GM12878 (cell line): ENCODE measurements at regions not wholly inside any gene's neighbourhood (a gene's known extent, or its start where the extent isn't known, plus 50 kb on each side); places are given as distances from the start of the nearest gene placed in this dataset.

Experiments
- ATF2 ChIP-seq: IDR thresholded peaks from 2 replicates; pipeline ENCODE4 v1.6.1; 2012; ENCODE audit warnings: low read length, inconsistent platforms
- BACH1 ChIP-seq: fragments of 450-650 bp; IDR thresholded peaks from 2 replicates; pipeline ENCODE4 v1.6.1; 2017; ENCODE audit warnings: mild to moderate bottlenecking, borderline replicate concordance
- CTCF ChIP-seq, 3 experiments: IDR thresholded peaks in 2 of 3; conservative IDR thresholded peaks in 1 of 3; 2 replicates each; pipeline ENCODE4 v1.5.1; 2011; ENCODE audit warnings: low read depth in 3 of 3, low read length in 3 of 3, mild to moderate bottlenecking in 3 of 3, control low read depth in 2 of 3, moderate library complexity in 2 of 3, inconsistent platforms in 1 of 3, mixed read lengths in 1 of 3; ENCODE audit not compliant: control insufficient read depth in 2 of 3, insufficient read depth in 1 of 3; ENCODE audit errors: extremely low read depth in 1 of 3
- EZH2 ChIP-seq: IDR thresholded peaks from 2 replicates; pipeline ENCODE4 v1.6.1; 2012; ENCODE audit warnings: low read depth, mild to moderate bottlenecking, control low read depth, inconsistent platforms, low read length, borderline replicate concordance; ENCODE audit not compliant: control insufficient read depth
- JUND ChIP-seq: IDR thresholded peaks from 2 replicates; pipeline ENCODE4 v1.6.1; 2012; ENCODE audit warnings: low read depth, mild to moderate bottlenecking, low read length, improper control_type of control experiment, moderate library complexity
- MAX ChIP-seq: IDR thresholded peaks from 2 replicates; pipeline ENCODE4 v1.6.1; 2012; ENCODE audit warnings: low read depth, low read length, improper control_type of control experiment
- MXI1 ChIP-seq: fragments of 150-350 bp; IDR thresholded peaks from 2 replicates; pipeline ENCODE4 v1.6.1; 2011; ENCODE audit warnings: low read depth, mild to moderate bottlenecking, inconsistent platforms, low read length, improper control_type of control experiment
- POLR2A ChIP-seq: IDR thresholded peaks from 2 replicates; pipeline ENCODE4 v1.6.1; 2011; ENCODE audit warnings: low read depth, mild to moderate bottlenecking, low read length
- REST ChIP-seq: IDR thresholded peaks from 2 replicates; pipeline ENCODE4 v1.6.1; 2012; ENCODE audit warnings: mild to moderate bottlenecking, low read depth, low read length
- RFX5 ChIP-seq: IDR thresholded peaks from 2 replicates; pipeline ENCODE4 v1.6.1; 2011; ENCODE audit warnings: low read depth, low read length, improper control_type of control experiment
- SUPT20H ChIP-seq: IDR thresholded peaks from 2 replicates; pipeline ENCODE4 v1.6.1; 2011; ENCODE audit warnings: low read depth, mild to moderate bottlenecking, low read length, moderate library complexity, borderline replicate concordance; ENCODE audit not compliant: control insufficient read depth
- TCF7 ChIP-seq: IDR thresholded peaks from 2 replicates; pipeline ENCODE4 v1.6.1; 2014; ENCODE audit warnings: antibody characterized with exemption, borderline replicate concordance
- ZBTB11 ChIP-seq: fragments of 450-650 bp; formaldehyde crosslinking; IDR thresholded peaks from 2 replicates; pipeline ENCODE4 v1.5.0; 2022; ENCODE audit warnings: mild to moderate bottlenecking, missing genetic modification characterization
- ZNF384 ChIP-seq: IDR thresholded peaks from 2 replicates; pipeline ENCODE4 v1.6.1; 2012; ENCODE audit warnings: low read depth, mild to moderate bottlenecking, low read length, improper control_type of control experiment, borderline replicate concordance

- TF ChIP-seq POLR2A (no peak), RFX5 (no peak), CTCF (IDR thresholded peaks at IDR 0.05 in 2 of 3, conservative IDR thresholded peaks at IDR 0.05 in 1 of 3; ENCODE audit: control insufficient read depth in 2 of 3, extremely low read depth in 1 of 3, insufficient read depth in 1 of 3, low read depth in 3 of 3, low read length in 3 of 3) (no peak), ATF2 (no peak), REST (no peak), SUPT20H (no peak), ZNF384 (no peak), JUND (no peak), BACH1 (no peak), TCF7 (no peak), MAX (no peak), ZBTB11 (no peak), EZH2 (no peak), MXI1 (no peak)
These were observed 199.2 kb downstream of the MN1 start for GRCh38 chr22:27602390-27602789.
